Loucy (cell line): ENCODE measurements at regions not wholly inside any gene's neighbourhood (a gene's known extent, or its start where the extent isn't known, plus 50 kb on each side); places are given as distances from the start of the nearest gene placed in this dataset.

Experiments
- CTCF ChIP-seq: fragments of 200-600 bp; sonication (generic); conservative IDR thresholded peaks from 2 replicates; pipeline ENCODE4 v1.5.1; 2014; ENCODE audit warnings: mild to moderate bottlenecking, antibody characterized with exemption, low read length
- EZH2phosphoT487 ChIP-seq: fragments of 200-600 bp; IDR thresholded peaks from 2 replicates; pipeline ENCODE4 v1.6.1; 2018; ENCODE audit warnings: antibody characterized with exemption, mild to moderate bottlenecking, moderate library complexity, borderline replicate concordance

- no peak for TF ChIP-seq CTCF
- no peak for TF ChIP-seq EZH2phosphoT487
Observed at GRCh38 chr3:188049606-188050530, 104.1 kb upstream of the LPP start.
